HepG2 (cell line): ENCODE measurements at regions not wholly inside any gene's neighbourhood (a gene's known extent, or its start where the extent isn't known, plus 50 kb on each side); places are given as distances from the start of the nearest gene placed in this dataset.

Source experiments
- ATAC-seq: fragments of 200-7000 bp; cut with Tn5 transposase; 3 replicates; pipeline ENCODE4 v1.9.1; 2020; ENCODE audit warnings: mild to moderate bottlenecking, moderate library complexity
- BruUV-seq: library from RNA; stranded (reverse); fragments of 400-500 nt; replicated peaks from 2 replicates; lab custom pipeline; 2021; lab: Mats Ljungman, UMichigan
- CTCF ChIA-PET: fragments of 300-600 bp; formaldehyde crosslinking; extraction: SDS; loops from one replicate; lab custom pipeline; 2021; ENCODE audit warnings: low total read pairs, inconsistent platforms, low intra/inter-chr PET ratio; lab: Yijun Ruan, JAX
- POLR2A ChIA-PET: fragments of 350-600 bp; sonication (Branson Sonifier 250); formaldehyde crosslinking; loops from one replicate; lab custom pipeline; 2020; ENCODE audit warnings: antibody characterized with exemption, inconsistent platforms; lab: Yijun Ruan, JAX
- DNase-seq: peaks from one replicate; pipeline ENCODE4 v3.0.0-alpha.2; 2015; ENCODE audit warnings: low spot score
- FAIRE-seq: peaks from 3 replicates; lab custom pipeline; 2011; peaks lifted over from hg19 to GRCh38; lab: Jason Lieb, UNC
- H2AFZ ChIP-seq: one replicate; pipeline ENCODE4 v1.6.1; 2011; ENCODE audit warnings: low read length, inconsistent platforms
- H3K27ac ChIP-seq: fragments of 300-600 bp; 3 replicates; pipeline ENCODE4 v1.8.0; 2011; ENCODE audit warnings: mixed run types, mild to moderate bottlenecking, mixed read lengths, low read length, inconsistent platforms; ENCODE audit not compliant: insufficient read depth; ENCODE audit errors: extremely low read length
- H3K27me3 ChIP-seq, 2 experiments: fragments of 200-600 bp in 1 of 2; 2 replicates in 1 of 2; 3 replicates in 1 of 2; pipeline versions ENCODE4 v1.6.0 to v1.8.0; 2011; ENCODE audit warnings: low read length in 2 of 2, mild to moderate bottlenecking in 2 of 2, moderate library complexity in 2 of 2, inconsistent platforms in 1 of 2; ENCODE audit not compliant: insufficient read depth in 2 of 2, control insufficient read depth in 1 of 2
- H3K36me3 ChIP-seq, 2 experiments: fragments of 200-600 bp in 1 of 2; replicated peaks in 1 of 2; 2 replicates in 1 of 2; 3 replicates in 1 of 2; pipeline versions ENCODE4 v1.5.1 to v1.8.0; 2011; ENCODE audit warnings: low read length in 2 of 2, inconsistent platforms in 1 of 2; ENCODE audit not compliant: insufficient read depth in 2 of 2, control insufficient read depth in 1 of 2
- H3K4me1 ChIP-seq: 2 replicates; pipeline ENCODE4 v1.5.1; 2012; ENCODE audit warnings: low read length, inconsistent platforms; ENCODE audit not compliant: insufficient read depth
- H3K4me2 ChIP-seq: 2 replicates; pipeline ENCODE4 v1.6.0; 2011; ENCODE audit warnings: low read depth, low read length, inconsistent platforms
- H3K4me3 ChIP-seq, 3 experiments: fragments of 200-600 bp in 1 of 3; sonication (generic), shearing (Covaris generic) in 1 of 3; replicated peaks in 1 of 3; 2 replicates each; pipeline ENCODE4 v1.5.1; 2011 to 2016; ENCODE audit warnings: low read length in 3 of 3, inconsistent platforms in 2 of 3, low read depth in 2 of 3, mild to moderate bottlenecking in 2 of 3, control low read depth in 1 of 3, mixed read lengths in 1 of 3; ENCODE audit not compliant: insufficient read depth in 1 of 3
- H3K79me2 ChIP-seq: one replicate; pipeline ENCODE4 v1.6.1; 2011; ENCODE audit warnings: low read length, inconsistent platforms; ENCODE audit not compliant: insufficient read depth
- H3K9ac ChIP-seq: 2 replicates; pipeline ENCODE4 v1.6.0; 2011; ENCODE audit warnings: mild to moderate bottlenecking, low read depth, low read length, inconsistent platforms; ENCODE audit not compliant: insufficient read depth
- H3K9me3 ChIP-seq: 2 replicates; pipeline ENCODE4 v1.5.1; 2012; ENCODE audit warnings: mild to moderate bottlenecking, low read length
- H4K20me1 ChIP-seq: 2 replicates; pipeline ENCODE4 v1.6.0; 2011; ENCODE audit warnings: inconsistent platforms, mild to moderate bottlenecking, low read length, moderate library complexity; ENCODE audit not compliant: insufficient read depth
- ATF1 ChIP-seq: IDR thresholded peaks from 2 replicates; pipeline ENCODE4 v1.6.1; 2016; ENCODE audit warnings: mild to moderate bottlenecking, control low read depth
- CTCF ChIP-seq: sonication (generic); formaldehyde crosslinking; IDR thresholded peaks from 2 replicates; pipeline ENCODE4 v1.5.0; 2020; ENCODE audit warnings: mild to moderate bottlenecking, missing genetic modification reagents, moderate library complexity
- GABPA ChIP-seq, 2 experiments: IDR thresholded peaks; 2 replicates each; pipeline ENCODE4 v1.6.1; 2011 to 2016; ENCODE audit warnings: low read depth in 2 of 2, low read length in 1 of 2, missing biosample characterization in 1 of 2, missing genetic modification characterization in 1 of 2
- MIER2 ChIP-seq: IDR thresholded peaks from 2 replicates; pipeline ENCODE4 v1.6.1; 2016; ENCODE audit warnings: missing biosample characterization, missing genetic modification reagents
- MLXIP ChIP-seq: sonication (generic); formaldehyde crosslinking; IDR thresholded peaks from 2 replicates; pipeline ENCODE4 v1.9.0; 2021; ENCODE audit warnings: missing genetic modification reagents, borderline replicate concordance
- RBAK ChIP-seq: sonication (generic); formaldehyde crosslinking; IDR thresholded peaks from 2 replicates; pipeline ENCODE4 v1.5.1; 2020; ENCODE audit warnings: mild to moderate bottlenecking, missing genetic modification reagents
- STAG1 ChIP-seq: sonication (generic); formaldehyde crosslinking; IDR thresholded peaks from 2 replicates; pipeline ENCODE4 v1.4.0; 2020; ENCODE audit warnings: missing genetic modification reagents
- WGBS: methylation state at CpG from one replicate; pipeline ENCODE4 v1.1.6; 2017; ENCODE audit warnings: low lambda C conversion rate; 5-methylcytosine and 5-hydroxymethylcytosine counted together
- in situ Hi-C: cut with HindIII; loops from 2 replicates; pipeline ENCODE4 v1.10.0; 2017; ENCODE audit warnings: low pct_unique_long_range_greater_than_20kb; ENCODE audit not compliant: extremely low pct_ligation_motif_present
- intact Hi-C: fragments of 100-400 bp; cut with micrococcal nuclease; formaldehyde crosslinking; loops from one replicate; pipeline ENCODE4 v1.10.0; 2022; ENCODE audit not compliant: unreplicated experiment

GRCh38 chr13:80255946-80256345 is 85.0 kb downstream of the SPRY2 start (continued):
- TF ChIP-seq MLXIP (CRISPR knock-in tag) (no peak), MIER2 (no peak), ATF1 (CRISPR knock-in tag) (no peak), GABPA (IDR thresholded peaks at IDR 0.05; ENCODE audit: low read depth, low read length) (no peak), GABPA (CRISPR knock-in tag; IDR thresholded peaks at IDR 0.05; ENCODE audit: low read depth) (no peak)

- no peaks in the 10 kb centered on the region for H3K79me2 ChIP-seq
- H3K9ac ChIP-seq, result no peak overlapping the region
- in situ Hi-C loops, result no loop called here
- ChIA-PET POLR2A (no interaction called here), CTCF (no interaction called here)
- no peak overlapping the region for H3K27ac ChIP-seq
- no peaks in the 10 kb centered on the region for H3K4me1 ChIP-seq
- no peaks in the 10 kb centered on the region for H3K36me3 ChIP-seq
- ATAC-seq (peak; percentile 34; the same call in 1 of the 3 replicates), DNase-seq (no peak), FAIRE-seq (no peak)
- TF ChIP-seq RBAK (no peak), CTCF (peak; percentile 27; the same call in 1 of the 2 replicates), STAG1 (CRISPR knock-in tag) (peak; percentile 20; the same call in 1 of the 2 replicates)
- H2AFZ ChIP-seq, result no peak overlapping the region
- WGBS, result 16% methylated on average over 2 of the region's 2 CpGs
- no peak overlapping the region for H3K4me2 ChIP-seq
- no peaks in the 10 kb centered on the region for H3K9me3 ChIP-seq
- no TSS peak for BruUV-seq
- H3K4me3 ChIP-seq, result no peak overlapping the region
- intact Hi-C loops, result loop anchor here (2.0 kb wide), 1 partner anchor 111 kb away; no protein-coding TSS in a partner anchor
- H3K27me3 ChIP-seq, result no peaks in the 10 kb centered on the region
- no peaks in the 10 kb centered on the region for H4K20me1 ChIP-seq
Observed at GRCh38 chr13:80251403-80251802, 89.5 kb downstream of the SPRY2 start.
